KG1 (cell line): ENCODE measurements at regions not wholly inside any gene's neighbourhood (a gene's known extent, or its start where the extent isn't known, plus 50 kb on each side); places are given as distances from the start of the nearest gene placed in this dataset.

Source experiments
- DNase-seq: peaks from one replicate; lab custom pipeline; 2025; lab: John Stamatoyannopoulos, UW

- no peak for DNase-seq
These were observed 49.9 kb downstream of the CNTN3 start for GRCh38 chr3:74564560-74564959.

GRCh38 chr3:74562558-74563269 lies 51.7 kb downstream of the CNTN3 start:
- no peak for DNase-seq

DNA sequence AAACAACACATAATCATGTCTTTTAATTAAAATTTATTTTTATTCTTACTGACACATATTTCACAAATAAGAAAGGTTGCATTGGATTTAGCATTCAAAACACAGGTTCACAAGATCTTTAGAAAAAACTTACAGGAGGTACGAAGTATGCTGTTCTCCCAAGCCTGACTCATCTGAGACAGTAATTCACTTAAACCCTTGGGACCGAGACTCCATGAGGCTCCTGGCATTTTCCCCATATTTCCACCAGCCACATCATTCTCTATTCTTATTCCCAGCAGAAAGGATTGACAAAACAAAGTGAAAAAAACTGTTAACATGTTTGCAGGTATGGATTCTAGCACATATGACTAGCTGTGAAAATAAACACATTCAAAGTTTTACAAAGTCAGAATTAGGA lies 52.6 kb downstream of the CNTN3 start:
- DNase-seq = no peak

DNA sequence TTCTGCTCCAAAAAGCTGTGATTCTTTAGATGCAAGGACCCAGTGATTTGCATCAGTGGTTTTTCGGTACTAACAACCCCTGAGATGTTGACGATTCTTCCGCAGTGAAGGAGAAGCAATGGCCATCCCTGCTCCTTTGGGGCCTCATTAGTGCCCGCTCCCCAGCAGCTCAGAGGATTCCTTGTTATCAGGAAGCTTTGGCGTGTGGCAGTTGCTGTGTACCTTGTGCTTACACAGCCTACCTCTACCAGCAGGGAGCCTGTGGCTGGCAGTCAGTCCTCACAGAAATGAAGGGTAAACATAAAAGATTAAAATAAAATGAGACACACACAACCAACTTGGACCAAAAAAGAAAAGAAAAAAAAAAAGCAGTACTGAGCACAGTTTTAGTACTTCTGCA lies 55.2 kb downstream of the CNTN3 start:
- no peak for DNase-seq

GRCh38 chr3:74550686-74551085 lies 63.8 kb downstream of the CNTN3 start:
- DNase-seq = no peak

- DNase-seq = no peak
These were observed 68.0 kb downstream of the CNTN3 start for GRCh38 chr3:74546426-74546825.

- no peak for DNase-seq
These were observed 72.0 kb downstream of the CNTN3 start for GRCh38 chr3:74542441-74542840.

DNA sequence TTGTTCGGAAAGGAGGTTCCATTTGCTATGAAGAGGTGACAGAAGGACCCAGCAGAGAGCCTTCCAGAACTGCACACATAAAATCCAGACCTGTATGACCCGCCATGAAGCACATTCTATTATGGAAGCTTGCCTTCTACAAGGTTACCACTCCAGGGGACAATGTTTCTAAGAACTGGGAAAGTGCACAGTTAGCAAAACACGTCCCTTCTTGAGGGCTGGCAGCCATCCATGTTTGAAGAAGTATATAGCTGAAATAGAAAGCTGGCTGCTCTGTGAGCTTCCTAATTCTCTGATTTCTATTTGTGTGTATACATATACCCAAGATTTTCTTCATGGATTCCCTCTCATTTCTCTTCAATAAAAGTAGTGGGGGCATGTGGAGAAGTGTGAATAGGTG lies 74.6 kb downstream of the CNTN3 start:
- DNase-seq = no peak

DNA sequence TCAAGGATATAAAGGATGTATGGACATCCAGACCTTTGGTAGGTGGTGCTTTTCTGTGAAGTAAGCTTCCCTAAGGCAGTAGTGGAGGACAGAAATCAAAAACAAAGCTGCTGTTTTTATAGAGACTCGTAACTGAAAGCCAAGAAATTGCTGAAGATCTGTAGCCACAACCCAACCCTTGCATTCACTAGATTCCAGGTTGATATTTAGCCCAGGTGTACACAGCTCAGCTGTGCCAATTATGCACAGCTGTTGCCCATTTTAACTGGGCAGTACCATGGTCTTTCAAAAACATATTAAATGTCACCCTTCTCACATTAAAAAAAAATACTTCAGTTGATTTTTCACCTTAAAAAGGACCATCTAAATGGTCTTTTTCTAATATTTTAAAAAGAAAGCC lies 75.8 kb downstream of the CNTN3 start:
- DNase-seq = no peak

DNA sequence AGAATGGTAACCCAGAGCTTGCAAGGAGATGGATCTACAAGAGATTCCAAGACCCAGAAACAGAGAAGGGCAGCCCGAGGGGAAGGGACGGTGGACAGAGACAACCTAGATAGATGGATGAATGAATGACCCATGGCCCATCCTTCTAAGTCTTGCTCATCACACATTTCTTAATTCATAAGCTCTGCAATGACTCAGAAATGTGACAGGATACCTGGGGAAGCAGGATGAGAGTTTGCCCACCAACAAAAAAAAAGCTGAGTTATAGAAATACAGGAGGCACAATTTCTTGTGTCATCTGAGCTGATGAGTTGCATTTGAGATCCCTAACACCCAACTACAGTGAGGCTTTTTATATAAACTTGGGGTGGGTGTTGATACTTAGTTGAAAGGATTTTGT lies 76.6 kb downstream of the CNTN3 start:
- DNase-seq = no peak

DNA sequence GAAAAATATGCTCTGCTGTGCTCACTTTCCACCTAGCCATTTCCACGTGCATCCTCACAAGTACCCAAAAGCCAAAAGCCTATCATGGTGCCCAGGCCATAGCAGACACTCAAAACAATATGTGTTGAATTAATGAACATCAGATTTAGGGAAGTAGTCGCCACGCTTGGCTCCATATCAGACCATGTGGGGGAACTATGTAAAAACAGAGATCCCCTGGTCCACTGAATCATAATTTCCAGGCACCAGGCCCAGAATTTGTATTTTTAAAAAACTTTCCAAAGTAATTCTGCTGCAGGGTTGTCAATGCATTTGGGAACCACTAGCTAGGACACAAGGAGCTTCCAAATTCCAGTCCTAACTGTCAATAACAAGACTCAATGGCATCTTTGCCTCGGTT lies 77.3 kb downstream of the CNTN3 start:
- DNase-seq = no peak

DNA sequence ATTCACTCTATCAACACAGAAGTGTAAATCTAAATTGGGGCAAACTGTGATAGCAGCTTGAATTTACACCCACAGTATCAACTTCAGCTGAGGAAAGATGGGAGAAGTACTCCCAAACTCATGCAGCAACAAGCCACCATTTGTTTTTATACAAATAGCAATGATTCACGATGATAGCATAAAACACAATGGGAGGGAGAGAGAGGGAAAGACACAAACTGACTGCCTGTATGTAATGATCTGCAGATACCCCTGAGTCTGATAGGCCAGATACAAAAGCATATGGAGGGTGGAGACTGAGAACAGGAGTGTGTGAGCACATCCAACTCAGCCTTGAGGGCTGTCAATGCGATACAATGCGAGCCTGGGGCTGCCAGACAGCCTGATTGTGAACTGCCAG lies 79.2 kb downstream of the CNTN3 start:
- DNase-seq = no peak

- DNase-seq = no peak
These were observed 79.8 kb downstream of the CNTN3 start for GRCh38 chr3:74534611-74535010.

GRCh38 chr3:74532446-74532845 lies 82.0 kb downstream of the CNTN3 start:
- no peak for DNase-seq

GRCh38 chr3:74531491-74531890 lies 83.0 kb downstream of the CNTN3 start:
- no peak for DNase-seq

DNA sequence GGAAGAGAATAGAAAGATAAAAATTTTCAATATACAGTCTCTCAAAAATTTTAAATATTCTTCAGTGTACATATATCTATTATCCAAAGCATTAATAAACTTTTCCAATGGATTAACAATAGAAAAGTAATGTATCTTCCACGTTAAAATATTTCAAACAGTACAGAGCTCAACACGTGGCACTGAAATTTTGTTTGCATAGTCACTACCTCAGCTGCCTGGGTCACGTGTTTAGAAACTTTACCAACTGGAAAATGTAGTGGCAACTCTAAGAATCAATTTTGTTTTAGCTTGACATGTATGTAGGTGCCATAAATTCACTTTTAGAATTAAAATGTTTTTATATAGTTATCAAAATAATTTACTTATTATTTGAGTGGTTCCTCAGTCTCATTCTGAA lies 85.3 kb downstream of the CNTN3 start:
- no peak for DNase-seq

DNA sequence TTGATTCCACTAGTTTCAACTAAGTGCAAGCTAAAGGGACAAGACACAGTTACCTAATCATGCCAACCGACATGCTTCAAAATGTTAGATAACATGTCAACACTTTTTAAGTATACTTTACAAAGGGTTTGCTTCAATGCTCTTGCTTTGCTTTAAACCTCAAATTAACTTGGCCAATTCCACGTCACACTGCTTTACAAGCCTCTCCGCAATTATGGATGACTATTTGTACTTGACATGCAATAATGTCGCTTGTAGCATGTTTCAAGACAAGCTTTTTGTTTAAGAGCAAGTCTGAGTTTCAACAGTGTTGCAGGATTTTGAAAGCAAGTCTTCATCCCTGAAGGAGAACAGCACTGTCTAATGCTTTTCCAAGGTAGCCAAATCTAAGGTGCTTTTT lies 86.9 kb downstream of the CNTN3 start:
- DNase-seq = no peak

DNA sequence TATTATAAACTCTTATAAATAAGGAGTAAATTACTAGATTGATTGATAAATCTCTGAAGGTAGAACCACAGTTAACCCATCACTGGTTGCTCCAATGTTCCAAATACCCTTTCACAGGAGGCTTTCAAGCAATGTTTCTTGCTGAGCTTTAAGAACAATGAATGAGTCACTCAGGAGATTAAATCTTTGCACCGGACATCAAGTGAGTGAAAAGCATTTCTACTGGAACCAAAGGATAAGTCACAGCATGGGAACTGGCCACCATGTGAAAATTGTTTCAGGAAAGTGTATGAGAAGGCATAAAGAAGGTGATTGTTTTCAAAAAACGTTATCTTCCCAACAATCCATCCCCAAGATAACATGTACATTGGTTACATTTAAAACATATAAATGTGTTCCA lies 90.6 kb downstream of the CNTN3 start:
- DNase-seq = no peak

- no peak for DNase-seq
These were observed 93.6 kb downstream of the CNTN3 start for GRCh38 chr3:74520895-74521294.

DNA sequence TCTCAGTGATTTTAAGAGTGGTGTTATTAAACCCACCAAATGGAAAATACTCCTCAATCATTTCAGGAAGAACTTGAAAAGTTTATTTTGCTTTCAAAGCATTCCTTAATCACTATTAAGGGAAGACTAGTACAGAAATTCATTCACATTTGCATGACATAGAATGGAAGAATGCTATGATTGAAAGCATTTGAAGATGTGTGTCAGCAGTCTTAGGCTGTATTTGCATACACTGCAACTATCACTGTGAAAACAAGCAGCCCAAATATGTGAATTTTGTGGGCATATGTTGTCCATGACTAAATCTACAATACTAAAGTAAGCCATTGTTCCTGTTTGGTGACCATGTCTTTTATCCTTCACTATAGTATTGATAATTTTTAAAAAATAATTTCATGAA lies 95.8 kb downstream of the CNTN3 start:
- no peak for DNase-seq

GRCh38 chr3:74516019-74516418 lies 98.4 kb downstream of the CNTN3 start:
- DNase-seq = no peak

DNA sequence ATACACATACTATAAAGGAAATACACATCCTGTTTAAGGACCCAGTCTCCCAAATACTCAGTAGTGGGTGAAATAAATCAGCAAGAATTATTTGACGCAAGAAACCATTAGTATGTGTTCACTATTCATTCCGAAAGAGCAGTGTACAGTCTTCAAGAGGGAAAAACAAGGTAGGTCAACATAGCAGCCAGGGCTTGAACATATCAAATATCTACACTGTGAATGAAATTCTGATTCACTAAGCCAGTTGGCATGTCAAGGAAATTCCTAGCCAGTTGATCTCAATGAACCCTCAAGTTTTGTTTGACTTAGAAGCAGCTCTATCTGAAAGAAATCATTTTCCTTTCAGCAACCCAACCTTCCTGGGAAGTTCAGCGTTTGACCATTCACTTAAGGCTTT lies 99.0 kb downstream of the CNTN3 start:
- no peak for DNase-seq

GRCh38 chr3:74511078-74511477 lies 103.4 kb downstream of the CNTN3 start:
- no peak for DNase-seq

DNA sequence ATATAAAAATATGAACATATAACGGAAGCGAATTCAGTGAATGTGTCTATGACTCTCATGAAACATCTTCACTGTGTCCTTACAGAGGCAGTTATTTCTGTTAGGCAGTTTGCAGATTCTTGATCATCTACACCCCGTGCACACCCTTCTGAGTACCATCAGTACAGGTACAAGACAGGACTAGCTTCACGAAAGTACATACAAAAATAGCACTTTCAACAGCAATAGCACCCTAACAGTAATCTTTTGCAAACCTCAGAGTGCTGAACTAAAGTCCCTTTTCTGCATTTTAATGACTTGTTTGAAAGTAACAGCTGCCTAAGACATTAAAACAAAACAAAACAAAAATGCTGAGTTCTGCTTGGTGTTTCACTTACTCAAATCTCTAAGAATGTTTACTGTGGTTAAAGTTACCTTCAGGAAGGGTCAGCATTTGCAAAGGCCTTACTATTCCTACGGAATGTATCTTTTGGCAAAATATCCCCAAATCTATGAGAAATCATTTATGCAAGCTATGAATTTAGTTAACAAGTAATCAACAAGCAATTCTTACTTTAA lies 104.1 kb downstream of the CNTN3 start:
- DNase-seq = no peak
